Fibroblast of skin of scalp (primary cell): ENCODE measurements at regions not wholly inside any gene's neighbourhood (a gene's known extent, or its start where the extent isn't known, plus 50 kb on each side); places are given as distances from the start of the nearest gene placed in this dataset.

Experiments used
- DNase-seq: peaks from one replicate; pipeline ENCODE4 v3.0.0-alpha.2; 2013

- no peak for DNase-seq
Measured at GRCh38 chr7:96931891-96932290, 73.5 kb upstream of the DLX6 start.

- no peak for DNase-seq
Measured at GRCh38 chr7:96933067-96933645, 72.2 kb upstream of the DLX6 start.

GRCh38 chr7:96936621-96937020 lies 68.7 kb upstream of the DLX6 start:
- no peak for DNase-seq

GRCh38 chr7:96942112-96942511 lies 63.2 kb upstream of the DLX6 start:
- no peak for DNase-seq

GRCh38 chr7:96949766-96950165 lies 55.6 kb upstream of the DLX6 start:
- peak; percentile 74 for DNase-seq

- DNase-seq: peak; percentile 67
Measured at GRCh38 chr7:96952974-96953391, 52.4 kb upstream of the DLX6 start.

- DNase-seq: no peak
Measured at GRCh38 chr7:96953676-96954513, 51.5 kb upstream of the DLX6 start.
